Coronary artery (tissue), 2 donors: ENCODE measurements at regions not wholly inside any gene's neighbourhood (a gene's known extent, or its start where the extent isn't known, plus 50 kb on each side); places are given as distances from the start of the nearest gene placed in this dataset.
"Not testable (repeated sequence)": the region's sequence is repeated elsewhere in the genome, so short reads cannot be mapped to it uniquely, and the experiment has no call there.

ENCODE experiments used
- DNase-seq: peaks from one replicate; pipeline ENCODE4 v3.0.0-alpha.2; 2017; ENCODE audit warnings: low spot score
- H3K27ac ChIP-seq, 2 donors: fragments of 200-600 bp; sonication (generic); one replicate each; pipeline ENCODE4 v1.5.1; 2016 to 2019
- H3K4me3 ChIP-seq: fragments of 200-600 bp; sonication (generic); 2 replicates; pipeline ENCODE4 v1.5.1; 2016; ENCODE audit warnings: mild to moderate bottlenecking, moderate library complexity
- TF ChIP-seq, protein P1 (sequence below): fragments of 200-600 bp; sonication (generic); IDR thresholded peaks from one replicate; pipeline ENCODE4 v1.5.1; 2019; ENCODE audit warnings: antibody characterized with exemption

DNA sequence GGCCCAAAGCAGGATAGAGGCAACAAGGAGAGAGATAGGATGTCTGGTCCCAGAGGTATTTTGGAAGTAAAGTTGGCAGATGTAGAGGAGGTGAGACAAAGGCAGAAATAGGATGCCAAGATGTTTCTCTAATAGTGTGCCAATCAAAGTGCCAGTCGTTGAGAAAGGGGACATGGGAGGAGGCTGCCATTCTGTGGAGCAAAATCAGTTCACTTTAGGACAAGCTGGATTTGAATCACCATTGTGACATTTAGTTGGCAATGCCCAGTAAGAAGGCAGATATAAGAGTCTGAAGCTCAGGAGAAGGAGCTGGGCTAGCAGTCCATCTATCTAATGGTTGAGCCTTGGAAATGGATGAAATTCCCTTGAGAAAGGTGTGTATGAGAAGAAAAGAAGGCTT is 53.8 kb downstream of the ADRB2 start:
- TF ChIP-seq, protein P1, sequence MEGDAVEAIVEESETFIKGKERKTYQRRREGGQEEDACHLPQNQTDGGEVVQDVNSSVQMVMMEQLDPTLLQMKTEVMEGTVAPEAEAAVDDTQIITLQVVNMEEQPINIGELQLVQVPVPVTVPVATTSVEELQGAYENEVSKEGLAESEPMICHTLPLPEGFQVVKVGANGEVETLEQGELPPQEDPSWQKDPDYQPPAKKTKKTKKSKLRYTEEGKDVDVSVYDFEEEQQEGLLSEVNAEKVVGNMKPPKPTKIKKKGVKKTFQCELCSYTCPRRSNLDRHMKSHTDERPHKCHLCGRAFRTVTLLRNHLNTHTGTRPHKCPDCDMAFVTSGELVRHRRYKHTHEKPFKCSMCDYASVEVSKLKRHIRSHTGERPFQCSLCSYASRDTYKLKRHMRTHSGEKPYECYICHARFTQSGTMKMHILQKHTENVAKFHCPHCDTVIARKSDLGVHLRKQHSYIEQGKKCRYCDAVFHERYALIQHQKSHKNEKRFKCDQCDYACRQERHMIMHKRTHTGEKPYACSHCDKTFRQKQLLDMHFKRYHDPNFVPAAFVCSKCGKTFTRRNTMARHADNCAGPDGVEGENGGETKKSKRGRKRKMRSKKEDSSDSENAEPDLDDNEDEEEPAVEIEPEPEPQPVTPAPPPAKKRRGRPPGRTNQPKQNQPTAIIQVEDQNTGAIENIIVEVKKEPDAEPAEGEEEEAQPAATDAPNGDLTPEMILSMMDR, result no peak
- Histone ChIP-seq H3K4me3 (no peak overlapping the region), H3K27ac (no peak overlapping the region)
- DNase-seq, result no peak

DNA sequence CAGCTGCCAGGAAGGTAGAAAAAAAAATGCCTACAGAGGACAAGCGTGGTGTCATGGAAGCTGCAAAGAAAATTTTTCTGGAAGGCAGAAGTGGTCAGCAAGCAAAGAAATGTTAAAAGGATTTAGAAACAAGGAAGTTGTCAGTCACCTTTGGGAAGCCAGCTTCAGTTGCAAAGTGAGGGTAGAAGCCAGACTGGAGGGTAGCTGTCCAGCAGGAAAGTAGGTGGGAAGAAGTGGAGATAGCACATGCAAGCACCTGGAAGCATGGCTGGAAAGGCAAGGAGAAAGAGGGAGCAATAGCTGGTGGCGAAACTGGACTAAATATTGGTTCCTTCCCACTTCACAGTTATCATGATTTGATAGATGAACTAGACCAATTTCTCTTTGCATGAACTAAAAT is 54.3 kb downstream of the ADRB2 start:
- DNase-seq, result no peak
- Histone ChIP-seq H3K27ac (no peak overlapping the region), H3K4me3 (no peak overlapping the region)
- TF ChIP-seq, protein P1, result no peak

DNA sequence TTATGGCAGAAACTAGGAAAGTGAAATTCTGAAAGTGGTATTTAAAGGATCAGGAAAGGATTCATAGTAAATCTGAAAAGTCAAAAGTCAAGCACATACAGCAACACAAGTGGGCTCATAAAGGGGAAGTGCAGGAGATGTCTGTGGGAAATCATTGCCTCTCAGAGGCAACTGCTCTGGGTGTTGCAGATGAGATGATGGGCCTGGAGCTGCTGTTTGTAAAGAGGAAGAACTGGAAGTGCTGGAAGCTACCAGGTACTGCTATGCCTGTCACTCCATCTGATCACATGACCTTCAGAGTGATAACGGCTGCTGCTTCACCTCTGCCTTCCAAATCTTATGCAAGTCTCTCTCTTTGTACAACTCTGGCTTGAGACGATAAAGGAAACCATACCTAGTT is 55.9 kb downstream of the ADRB2 start:
- H3K27ac ChIP-seq, result no peak overlapping the region
- DNase-seq, result no peak
- TF ChIP-seq, protein P1, result no peak
- no peak overlapping the region for H3K4me3 ChIP-seq

DNA sequence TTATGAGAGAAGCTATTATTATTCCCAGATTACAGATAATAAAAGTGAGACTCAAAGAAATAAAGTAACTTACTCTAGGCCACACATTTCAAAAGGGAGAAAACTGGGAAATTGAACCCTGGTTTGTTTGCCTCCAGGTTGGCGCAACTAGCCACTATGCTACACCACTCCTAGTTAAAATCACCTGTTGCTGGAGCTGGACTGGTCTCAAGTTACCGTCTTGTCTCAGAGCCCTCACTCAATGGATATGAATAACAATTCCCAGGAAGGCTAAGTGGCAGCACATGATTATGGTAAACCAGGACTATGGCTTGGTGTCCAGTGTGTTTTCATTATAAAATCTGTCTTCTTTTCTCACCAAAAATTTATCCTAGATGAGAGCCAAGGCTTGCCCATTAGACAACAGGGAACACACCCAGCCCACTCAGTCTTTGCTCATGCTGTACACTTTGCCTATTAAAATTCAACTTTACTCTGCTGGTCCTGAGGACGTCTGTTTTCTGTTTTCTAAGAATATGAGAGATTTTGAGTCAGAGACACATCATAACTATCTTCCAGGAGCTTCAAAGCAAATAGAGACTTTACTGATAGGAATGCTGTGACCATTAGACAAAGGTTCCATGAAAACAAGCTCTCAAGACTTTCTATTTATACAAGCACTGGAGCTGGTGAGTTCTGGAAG is 58.1 kb downstream of the ADRB2 start:
- H3K27ac ChIP-seq, result no peak overlapping the region
- TF ChIP-seq, protein P1, result no peak
- H3K4me3 ChIP-seq, result no peak overlapping the region
- DNase-seq, result no peak

DNA sequence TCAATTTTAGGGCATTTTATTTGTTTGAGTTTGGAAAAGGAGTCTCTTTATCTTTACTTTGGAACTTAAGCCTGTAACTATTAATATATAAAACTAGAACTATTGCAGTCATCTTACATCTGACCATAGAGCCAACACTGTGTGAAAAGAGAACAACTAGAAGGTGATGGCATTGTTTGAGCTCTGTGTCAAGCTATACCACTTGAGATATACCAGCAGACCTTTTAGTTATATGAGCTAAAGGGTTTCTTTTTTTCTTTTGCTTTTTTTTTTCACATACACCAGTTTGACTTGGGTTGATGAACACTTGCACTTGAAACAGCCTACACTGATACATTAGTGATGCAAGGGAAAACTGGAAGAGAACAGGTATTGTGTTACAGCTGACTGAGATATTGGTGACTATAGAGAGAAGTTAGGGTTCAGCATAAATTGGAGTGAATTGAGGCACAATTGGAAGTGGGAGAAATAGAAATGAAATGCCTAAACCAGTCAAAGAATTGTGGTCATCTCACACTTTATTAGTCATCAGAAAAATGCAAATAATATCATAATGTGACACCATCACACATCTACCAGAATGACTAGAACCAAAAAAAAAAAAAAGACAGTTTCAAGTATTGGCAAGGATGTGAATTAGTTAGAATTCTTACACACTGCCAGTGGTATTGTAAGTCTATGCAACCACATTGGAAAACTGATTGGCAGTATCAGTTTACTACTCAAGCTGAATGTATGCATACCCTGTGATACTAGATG is 60.9 kb downstream of the ADRB2 start:
- Histone ChIP-seq H3K27ac (no peak overlapping the region), H3K4me3 (no peak overlapping the region)
- no peak for DNase-seq
- TF ChIP-seq, protein P1, result no peak

DNA sequence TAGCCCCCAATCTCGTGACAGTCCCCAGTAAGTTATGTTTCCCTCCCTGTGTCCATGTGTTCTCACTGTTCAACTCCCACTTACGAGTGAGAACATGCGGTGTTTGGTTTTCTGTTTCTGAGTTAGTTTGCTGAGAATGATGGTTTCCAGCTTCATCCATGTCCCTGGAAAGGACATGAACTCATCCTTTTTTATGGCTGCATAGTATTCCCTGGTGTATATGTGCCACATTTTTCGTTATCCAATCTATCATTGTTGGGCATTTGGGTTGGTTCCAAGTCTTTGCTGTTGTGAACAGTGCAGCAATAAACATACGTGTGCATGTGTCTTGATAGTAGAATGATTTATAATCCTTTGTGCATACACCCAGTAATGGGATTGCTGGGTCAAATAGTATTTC is 63.5 kb downstream of the ADRB2 start:
- not testable (repeated sequence) for H3K4me3 ChIP-seq, DNase-seq, H3K27ac ChIP-seq

DNA sequence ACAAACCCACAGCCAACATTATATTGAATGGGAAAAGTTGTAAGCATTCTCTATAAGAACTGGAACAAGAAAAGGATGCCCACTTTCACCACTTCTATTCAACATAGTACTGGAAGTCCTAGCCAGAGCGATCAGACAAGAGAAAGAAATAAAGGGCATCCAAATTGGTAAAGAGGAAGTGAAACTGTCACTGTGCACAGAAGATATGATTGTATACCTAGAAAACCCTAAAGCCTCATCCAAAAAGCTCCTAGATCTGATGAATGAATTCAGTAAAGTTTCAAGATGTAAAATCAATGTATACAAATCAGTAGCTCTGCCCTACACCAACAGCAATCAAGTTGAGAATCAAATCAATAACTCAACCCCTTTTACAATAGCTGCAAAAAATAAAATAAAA is 69.0 kb downstream of the ADRB2 start:
- not testable (repeated sequence) for H3K4me3 ChIP-seq, H3K27ac ChIP-seq, DNase-seq

DNA sequence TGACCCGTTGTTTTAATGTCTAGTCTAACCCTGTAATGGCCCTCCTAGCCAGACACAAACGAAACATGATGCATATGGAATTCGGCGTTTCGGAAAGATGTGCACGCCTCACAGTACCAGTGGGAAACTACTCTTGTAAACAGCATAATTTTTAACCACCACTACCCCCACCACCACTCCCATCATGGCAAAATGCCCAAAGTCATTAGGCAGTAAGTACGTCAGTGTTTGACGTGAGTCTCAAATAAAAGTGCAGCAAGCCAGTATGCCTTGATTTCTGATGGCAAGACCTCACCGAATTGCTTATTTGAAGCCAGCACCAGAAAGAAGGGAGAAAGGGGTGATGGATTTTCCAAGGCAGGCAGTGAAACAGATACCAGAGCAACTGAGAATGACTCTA is 71.4 kb downstream of the ADRB2 start:
- no peak overlapping the region for H3K27ac ChIP-seq
- TF ChIP-seq, protein P1, result no peak
- no peak for DNase-seq

More for the DNA sequence above, 71.4 kb downstream of the ADRB2 start:
- H3K4me3 ChIP-seq, result no peak overlapping the region
